ENCODE measurements at regions not wholly inside any gene's neighbourhood (a gene's known extent, or its start where the extent isn't known, plus 50 kb on each side); places are given as distances from the start of the nearest gene placed in this dataset.

DNA sequence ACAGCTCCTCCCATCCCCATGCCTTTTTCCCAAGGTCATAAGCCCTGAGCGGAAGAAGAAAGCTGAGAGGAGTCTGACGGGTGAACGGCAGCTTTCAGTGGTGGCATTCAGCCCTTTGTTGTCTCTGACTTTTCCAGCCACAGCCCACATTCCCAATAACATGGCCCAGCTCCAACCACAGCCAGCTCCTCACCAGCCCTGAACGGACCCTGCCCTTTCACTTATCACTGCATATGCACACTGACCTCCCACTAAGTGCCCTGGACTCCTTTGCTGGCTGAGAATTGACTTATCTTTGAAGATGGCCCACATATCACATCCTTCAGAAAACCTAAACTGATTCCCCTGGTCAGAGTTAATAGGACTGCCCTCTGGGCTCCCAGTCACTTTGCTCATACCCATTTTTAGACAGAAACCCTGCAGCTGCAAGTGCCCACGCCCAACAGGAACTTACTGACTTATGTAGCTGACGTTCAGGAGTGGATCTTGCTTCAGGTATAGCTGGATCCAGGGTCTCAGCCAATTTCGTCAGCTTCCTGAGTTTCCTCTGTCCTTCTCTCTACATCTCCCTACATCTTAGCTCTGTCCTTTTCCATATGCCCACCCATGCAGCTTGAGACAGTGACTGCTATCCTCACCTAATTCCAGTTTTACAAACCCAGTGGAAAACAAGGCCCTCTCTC, 348.5 kb upstream of the PROK2 start:
- TF ChIP-seq, protein P1, sequence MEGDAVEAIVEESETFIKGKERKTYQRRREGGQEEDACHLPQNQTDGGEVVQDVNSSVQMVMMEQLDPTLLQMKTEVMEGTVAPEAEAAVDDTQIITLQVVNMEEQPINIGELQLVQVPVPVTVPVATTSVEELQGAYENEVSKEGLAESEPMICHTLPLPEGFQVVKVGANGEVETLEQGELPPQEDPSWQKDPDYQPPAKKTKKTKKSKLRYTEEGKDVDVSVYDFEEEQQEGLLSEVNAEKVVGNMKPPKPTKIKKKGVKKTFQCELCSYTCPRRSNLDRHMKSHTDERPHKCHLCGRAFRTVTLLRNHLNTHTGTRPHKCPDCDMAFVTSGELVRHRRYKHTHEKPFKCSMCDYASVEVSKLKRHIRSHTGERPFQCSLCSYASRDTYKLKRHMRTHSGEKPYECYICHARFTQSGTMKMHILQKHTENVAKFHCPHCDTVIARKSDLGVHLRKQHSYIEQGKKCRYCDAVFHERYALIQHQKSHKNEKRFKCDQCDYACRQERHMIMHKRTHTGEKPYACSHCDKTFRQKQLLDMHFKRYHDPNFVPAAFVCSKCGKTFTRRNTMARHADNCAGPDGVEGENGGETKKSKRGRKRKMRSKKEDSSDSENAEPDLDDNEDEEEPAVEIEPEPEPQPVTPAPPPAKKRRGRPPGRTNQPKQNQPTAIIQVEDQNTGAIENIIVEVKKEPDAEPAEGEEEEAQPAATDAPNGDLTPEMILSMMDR (IDR thresholded peaks at IDR 0.05; ENCODE audit: extremely low read depth in 1 of 2, insufficient read depth in 1 of 2, low read depth in 1 of 2, low read length in 2 of 2): no peak
- no peak for TF ChIP-seq POLR2AphosphoS5 (IDR thresholded peaks at IDR 0.05; ENCODE audit: insufficient read depth, low read depth, low read length)

All from endothelial cell of umbilical vein (primary cell).